SK-N-SH (cell line): ENCODE measurements at regions not wholly inside any gene's neighbourhood (a gene's known extent, or its start where the extent isn't known, plus 50 kb on each side); places are given as distances from the start of the nearest gene placed in this dataset.
"Not testable (repeated sequence)": the region's sequence is repeated elsewhere in the genome, so short reads cannot be mapped to it uniquely, and the experiment has no call there.

Experiments
- CTCF ChIA-PET: fragments of 300-600, 350-600 bp; formaldehyde crosslinking; extraction: SDS; loops from one replicate; lab custom pipeline; 2021; lab: Yijun Ruan, JAX
- POLR2A ChIA-PET: fragments of 350-600 bp; sonication (Branson Sonifier 250); formaldehyde crosslinking; extraction: SDS; loops from one replicate; lab custom pipeline; 2020; ENCODE audit warnings: antibody characterized with exemption, inconsistent platforms; lab: Yijun Ruan, JAX
- DNase-seq: peaks from one replicate; pipeline ENCODE4 v3.0.0; 2012
- H2AFZ ChIP-seq: fragments of 200-600 bp; sonication (generic); 2 replicates; pipeline ENCODE4 v1.8.1; 2016; ENCODE audit warnings: antibody characterized with exemption, mild to moderate bottlenecking, low read depth
- H3F3A ChIP-seq: fragments of 200-600 bp; sonication (generic); replicated peaks from 2 replicates; pipeline ENCODE3; 2016; ENCODE audit warnings: antibody characterized with exemption, mild to moderate bottlenecking; ENCODE audit not compliant: insufficient read depth
- H3K27ac ChIP-seq, 2 experiments: fragments of 200-500 bp in 1 of 2; fragments of 200-600 bp in 1 of 2; sonication (Bioruptor generic) in 1 of 2; sonication (generic), shearing (Covaris generic) in 1 of 2; 2 replicates each; pipeline versions ENCODE4 v1.5.1 to v1.6.1; 2014 to 2016; ENCODE audit warnings: low read depth in 2 of 2, inconsistent platforms in 1 of 2, low read length in 1 of 2, mild to moderate bottlenecking in 1 of 2, mixed read lengths in 1 of 2
- H3K27me3 ChIP-seq: fragments of 200-600 bp; sonication (generic), shearing (Covaris generic); 2 replicates; pipeline ENCODE4 v1.6.1; 2016; ENCODE audit warnings: mixed run types; ENCODE audit not compliant: insufficient read depth
- H3K36me3 ChIP-seq, 2 experiments: fragments of 200-500 bp in 1 of 2; fragments of 200-600 bp in 1 of 2; sonication (Bioruptor generic) in 1 of 2; sonication (generic) in 1 of 2; replicated peaks in 1 of 2; 2 replicates each; pipeline versions ENCODE3 to v1.5.1; 2014 to 2016; ENCODE audit warnings: low read length in 1 of 2, mild to moderate bottlenecking in 1 of 2; ENCODE audit not compliant: insufficient read depth in 2 of 2, control insufficient read depth in 1 of 2
- H3K4me1 ChIP-seq, 2 experiments: fragments of 200-500 bp in 1 of 2; fragments of 200-600 bp in 1 of 2; sonication (Bioruptor generic) in 1 of 2; sonication (generic), shearing (Covaris generic) in 1 of 2; 2 replicates each; pipeline versions ENCODE4 v1.5.1 to v1.6.1; 2014 to 2016; ENCODE audit warnings: low read depth in 1 of 2, low read length in 1 of 2, mixed run types in 1 of 2; ENCODE audit not compliant: insufficient read depth in 2 of 2, control insufficient read depth in 1 of 2
- H3K4me2 ChIP-seq: fragments of 200-600 bp; sonication (generic), shearing (Covaris generic); 2 replicates; pipeline ENCODE4 v1.6.1; 2017; ENCODE audit warnings: mixed run types
- H3K4me3 ChIP-seq, 2 experiments: fragments of 200-500 bp in 1 of 2; fragments of 200-600 bp in 1 of 2; sonication (Bioruptor generic) in 1 of 2; sonication (generic), shearing (Covaris generic) in 1 of 2; 2 replicates each; pipeline versions ENCODE4 v1.5.1 to v1.8.1; 2014 to 2016; ENCODE audit warnings: low read depth in 2 of 2, inconsistent platforms in 1 of 2, low read length in 1 of 2, mild to moderate bottlenecking in 1 of 2, mixed read lengths in 1 of 2, moderate library complexity in 1 of 2
- H3K79me2 ChIP-seq: fragments of 200-600 bp; sonication (generic); 2 replicates; pipeline ENCODE4 v1.8.1; 2017; ENCODE audit warnings: mild to moderate bottlenecking; ENCODE audit not compliant: insufficient read depth
- H3K9ac ChIP-seq: fragments of 200-600 bp; sonication (generic); 2 replicates; pipeline ENCODE4 v1.6.1; 2017; ENCODE audit warnings: mixed run types
- H3K9me2 ChIP-seq: fragments of 200-600 bp; sonication (generic); 2 replicates; pipeline ENCODE4 v1.6.1; 2017; ENCODE audit warnings: mixed run types
- H3K9me3 ChIP-seq: fragments of 200-600 bp; sonication (generic); 2 replicates; pipeline ENCODE4 v1.6.1; 2017; ENCODE audit warnings: mixed run types, mild to moderate bottlenecking, moderate library complexity
- H4K20me1 ChIP-seq: fragments of 200-600 bp; sonication (generic); 2 replicates; pipeline ENCODE4 v1.6.1; 2017; ENCODE audit warnings: mild to moderate bottlenecking, mixed run types; ENCODE audit not compliant: insufficient read depth
- EP300 ChIP-seq, 2 experiments: IDR thresholded peaks; 2 replicates each; pipeline versions ENCODE4 v1.4.0 to v1.6.1; 2012; ENCODE audit warnings: borderline replicate concordance in 1 of 2, low read depth in 1 of 2, low read length in 1 of 2
- JUND ChIP-seq: IDR thresholded peaks from 2 replicates; pipeline ENCODE4 v1.4.0; 2012
- NRF1 ChIP-seq: IDR thresholded peaks from 2 replicates; pipeline ENCODE4 v1.6.1; 2012; ENCODE audit warnings: low read depth, mild to moderate bottlenecking, low read length
- RAD21 ChIP-seq: IDR thresholded peaks from 2 replicates; pipeline ENCODE4 v1.6.1; 2012; ENCODE audit warnings: mild to moderate bottlenecking, low read length
- SMC3 ChIP-seq: IDR thresholded peaks from 2 replicates; pipeline ENCODE4 v1.6.1; 2012; ENCODE audit warnings: low read depth, low read length, improper control_type of control experiment
- TEAD4 ChIP-seq: IDR thresholded peaks from 2 replicates; pipeline ENCODE4 v1.4.0; 2012; ENCODE audit warnings: mild to moderate bottlenecking, borderline replicate concordance; ENCODE audit not compliant: insufficient read depth
- WGBS: methylation state at CpG from one replicate; pipeline ENCODE4 v1.1.6; 2017; ENCODE audit warnings: low lambda C conversion rate; 5-methylcytosine and 5-hydroxymethylcytosine counted together
- TF ChIP-seq, protein P1 (sequence below): IDR thresholded peaks from 2 replicates; pipeline ENCODE4 v1.4.0; 2012; ENCODE audit warnings: low read depth

DNA sequence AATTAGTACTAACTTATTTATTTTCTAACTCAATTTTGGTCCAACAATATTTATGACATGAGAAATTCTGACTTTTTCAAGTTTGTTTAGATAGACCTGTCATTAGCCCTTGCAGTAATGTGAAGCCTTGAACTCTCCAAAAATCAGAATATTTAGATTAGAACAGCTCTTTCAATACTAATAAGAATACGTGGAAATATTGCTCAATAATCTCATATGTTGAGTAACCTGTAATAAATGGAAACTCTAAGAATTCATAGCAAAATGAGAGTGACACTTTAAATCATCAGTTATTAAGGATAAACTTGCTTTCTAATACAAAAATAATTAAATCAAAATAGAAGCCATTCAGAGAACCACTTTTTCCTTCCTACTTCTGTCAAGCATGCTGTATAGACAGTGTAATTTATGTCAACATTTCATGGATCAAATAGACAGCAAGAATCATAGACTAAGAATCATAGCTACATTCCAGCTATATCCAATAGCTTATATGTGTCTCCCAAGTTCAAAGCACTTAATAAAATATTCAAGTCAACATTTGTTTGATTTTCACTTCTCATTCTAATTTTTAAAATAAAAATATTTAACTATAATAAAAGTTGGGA lies 710.3 kb upstream of the SOX11 start (continued):
- no peak for TF ChIP-seq NRF1
- TF ChIP-seq, protein P1, sequence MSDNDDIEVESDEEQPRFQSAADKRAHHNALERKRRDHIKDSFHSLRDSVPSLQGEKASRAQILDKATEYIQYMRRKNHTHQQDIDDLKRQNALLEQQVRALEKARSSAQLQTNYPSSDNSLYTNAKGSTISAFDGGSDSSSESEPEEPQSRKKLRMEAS, result no peak
- no peak for TF ChIP-seq JUND

DNA sequence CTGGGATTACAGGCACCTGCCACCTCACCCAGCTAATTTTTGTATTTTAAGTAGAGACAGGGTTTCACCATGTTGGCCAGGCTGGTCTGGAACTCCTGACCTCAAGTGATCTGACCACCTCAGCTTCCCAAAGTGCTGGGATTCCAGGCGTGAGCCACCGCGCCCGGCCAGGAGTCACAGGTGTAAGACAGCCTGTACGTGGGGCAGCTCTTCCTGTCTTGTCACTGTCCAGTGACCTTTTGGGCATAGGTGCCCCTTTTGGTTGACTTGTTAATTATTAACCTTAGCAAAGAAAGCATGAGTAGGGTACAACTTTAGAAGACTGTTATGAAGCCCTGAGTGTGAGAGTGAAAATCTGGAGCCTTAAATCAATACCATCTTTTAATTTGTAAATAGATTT lies 703.7 kb upstream of the SOX11 start:
- H3K9ac ChIP-seq, H3K4me2 ChIP-seq, POLR2A ChIA-PET, H3K4me3 ChIP-seq, H3K36me3 ChIP-seq, CTCF ChIA-PET, DNase-seq, H2AFZ ChIP-seq, H4K20me1 ChIP-seq, H3K9me3 ChIP-seq, H3K27me3 ChIP-seq, H3K9me2 ChIP-seq, H3K79me2 ChIP-seq, H3K4me1 ChIP-seq, H3K27ac ChIP-seq, H3F3A ChIP-seq: not testable (repeated sequence)
- WGBS, result 59% methylated on average over 5 of the region's 5 CpGs

GRCh38 chr2:4992226-4992625 lies 700.0 kb upstream of the SOX11 start:
- no peaks in the 10 kb centered on the region for H3K27me3 ChIP-seq
- no peaks in the 10 kb centered on the region for H3K79me2 ChIP-seq
- H3K4me2 ChIP-seq, result no peak overlapping the region
- no peak overlapping the region for H2AFZ ChIP-seq
- ChIA-PET POLR2A (no interaction called here), CTCF (interaction anchor here (0.6 to 3.9 kb wide), 10 partner anchors 11 to 1781 kb away, joined by 3 to 28 read pairs (median 3); partner anchors contain the start of gene SOX11)
- WGBS, result 9% methylated on average over 4 of the region's 4 CpGs
- DNase-seq, result peak; percentile 41
- peak; percentile 76 for TF ChIP-seq RAD21
- TF ChIP-seq SMC3, result peak; percentile 36
- TF ChIP-seq EP300 (IDR thresholded peaks at IDR 0.05; ENCODE audit: borderline replicate concordance in 1 of 2, low read depth in 1 of 2, low read length in 1 of 2), result no peak
- no peak overlapping the region for H3K9ac ChIP-seq
- no peak overlapping the region for H3K27ac ChIP-seq
- H3K4me1 ChIP-seq, result no peaks in the 10 kb centered on the region; a peak in 1 of 4 replicates
- no peak overlapping the region for H3K4me3 ChIP-seq
- no peaks in the 10 kb centered on the region for H4K20me1 ChIP-seq
- H3K36me3 ChIP-seq, result no peaks in the 10 kb centered on the region
- H3K9me3 ChIP-seq, result no peaks in the 10 kb centered on the region
- H3K9me2 ChIP-seq, result no peaks in the 10 kb centered on the region
- no peaks in the 10 kb centered on the region for H3F3A ChIP-seq

DNA sequence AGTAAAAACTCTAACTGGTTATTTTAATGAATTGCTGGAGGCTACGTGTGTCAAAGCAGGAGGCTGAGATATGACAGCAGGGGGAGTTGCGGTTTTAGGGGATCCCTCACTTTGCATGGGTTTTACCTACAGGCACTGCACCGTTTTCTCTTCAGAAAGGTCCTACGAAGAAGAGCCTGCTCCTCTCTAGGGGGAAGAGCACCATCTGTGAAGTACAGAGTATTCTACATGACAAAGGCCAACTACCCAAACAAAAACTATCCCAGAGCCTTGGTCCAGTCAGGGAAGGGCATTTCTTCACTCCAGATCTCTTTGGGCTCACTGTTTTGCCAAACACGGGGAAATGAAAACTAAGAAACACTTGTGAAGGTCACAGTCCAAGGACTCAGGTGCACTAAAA lies 696.7 kb upstream of the SOX11 start:
- no peaks in the 10 kb centered on the region for H3K27me3 ChIP-seq
- H3F3A ChIP-seq, result no peaks in the 10 kb centered on the region
- H3K9me2 ChIP-seq, result no peaks in the 10 kb centered on the region
- no peak for DNase-seq
- no peaks in the 10 kb centered on the region for H4K20me1 ChIP-seq
- no peak overlapping the region for H3K9ac ChIP-seq
- WGBS, result 23% methylated on average over 5 of the region's 5 CpGs
- H3K36me3 ChIP-seq, result no peaks in the 10 kb centered on the region
- no peak for TF ChIP-seq TEAD4
- POLR2A ChIA-PET, result interaction anchor here (0.9 kb wide), 1 partner anchor 19 kb away, joined by 3 read pairs; no protein-coding TSS in a partner anchor
- no peak overlapping the region for H3K4me2 ChIP-seq
- H3K79me2 ChIP-seq, result no peaks in the 10 kb centered on the region
- H3K4me3 ChIP-seq, result no peak overlapping the region
- no peaks in the 10 kb centered on the region for H3K9me3 ChIP-seq
- H3K4me1 ChIP-seq, result no peaks in the 10 kb centered on the region; a peak in 1 of 4 replicates
- H2AFZ ChIP-seq, result no peak overlapping the region
- CTCF ChIA-PET, result interaction anchor here (3.0 to 3.9 kb wide), 2 partner anchors 696 to 1778 kb away, joined by 14 to 28 read pairs; no protein-coding TSS in a partner anchor
- H3K27ac ChIP-seq, result no peak overlapping the region
